ENCODE measurements at regions not wholly inside any gene's neighbourhood (a gene's known extent, or its start where the extent isn't known, plus 50 kb on each side); places are given as distances from the start of the nearest gene placed in this dataset.

DNA sequence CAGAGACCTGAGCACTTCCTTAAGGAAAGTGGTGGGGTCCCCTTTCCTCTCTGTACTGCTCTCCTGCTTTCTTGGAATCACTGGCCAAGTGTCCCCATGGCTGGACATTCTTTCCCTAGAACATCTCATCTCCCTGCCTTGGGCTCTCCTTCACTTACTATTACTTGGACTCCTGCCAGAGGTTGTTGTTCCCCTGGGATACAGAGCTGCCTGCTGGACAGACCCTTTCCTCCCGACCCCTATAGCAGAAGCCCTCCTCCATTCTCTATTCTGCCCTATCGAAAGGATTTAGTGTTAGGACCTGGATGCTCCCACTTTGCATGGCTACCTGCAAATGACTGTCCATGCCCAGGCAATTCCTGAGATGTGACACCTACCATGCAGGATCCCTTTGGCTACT is 164.3 kb upstream of the PODXL start:
- Histone ChIP-seq H3K4me1 (ENCODE audit: insufficient read depth, low read length) (no peaks in the 10 kb centered on the region), H3K9me3 (ENCODE audit: control insufficient read depth in 1 of 2, insufficient read depth in 1 of 2, low read length in 2 of 2) (no peaks in the 10 kb centered on the region), H3K4me3 (ENCODE audit: low read length) (no peak overlapping the region), H3K36me3 (ENCODE audit: insufficient read depth, low read length) (no peaks in the 10 kb centered on the region), H3K27ac (ENCODE audit: low read depth in 1 of 2, low read length in 2 of 2) (no peak overlapping the region), H3K27me3 (ENCODE audit: control insufficient read depth in 1 of 2, insufficient read depth in 2 of 2, low read length in 2 of 2) (peaks cover under 1 to 5% of the 10 kb centered on the region in 2 experiments)
- Mint-ChIP-seq H3K9me3 (no peaks in the 10 kb centered on the region), H3K27ac (no peak overlapping the region), H3K4me3 (no peak overlapping the region), H3K36me3 (ENCODE audit: low read depth) (no peaks in the 10 kb centered on the region), H3K4me1 (ENCODE audit: low read depth) (no peaks in the 10 kb centered on the region), H3K27me3 (peaks cover 25% of the 10 kb centered on the region)
- TF ChIP-seq, protein P1, sequence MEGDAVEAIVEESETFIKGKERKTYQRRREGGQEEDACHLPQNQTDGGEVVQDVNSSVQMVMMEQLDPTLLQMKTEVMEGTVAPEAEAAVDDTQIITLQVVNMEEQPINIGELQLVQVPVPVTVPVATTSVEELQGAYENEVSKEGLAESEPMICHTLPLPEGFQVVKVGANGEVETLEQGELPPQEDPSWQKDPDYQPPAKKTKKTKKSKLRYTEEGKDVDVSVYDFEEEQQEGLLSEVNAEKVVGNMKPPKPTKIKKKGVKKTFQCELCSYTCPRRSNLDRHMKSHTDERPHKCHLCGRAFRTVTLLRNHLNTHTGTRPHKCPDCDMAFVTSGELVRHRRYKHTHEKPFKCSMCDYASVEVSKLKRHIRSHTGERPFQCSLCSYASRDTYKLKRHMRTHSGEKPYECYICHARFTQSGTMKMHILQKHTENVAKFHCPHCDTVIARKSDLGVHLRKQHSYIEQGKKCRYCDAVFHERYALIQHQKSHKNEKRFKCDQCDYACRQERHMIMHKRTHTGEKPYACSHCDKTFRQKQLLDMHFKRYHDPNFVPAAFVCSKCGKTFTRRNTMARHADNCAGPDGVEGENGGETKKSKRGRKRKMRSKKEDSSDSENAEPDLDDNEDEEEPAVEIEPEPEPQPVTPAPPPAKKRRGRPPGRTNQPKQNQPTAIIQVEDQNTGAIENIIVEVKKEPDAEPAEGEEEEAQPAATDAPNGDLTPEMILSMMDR (IDR thresholded peaks at IDR 0.05): no peak
- ChIA-PET CTCF (no interaction called here), POLR2A (no interaction called here)
- no peak for DNase-seq
- intact Hi-C loops (cut with DNase I, micrococcal nuclease): no loop called here
- ATAC-seq (ENCODE audit: poor library complexity): no peak

DNA sequence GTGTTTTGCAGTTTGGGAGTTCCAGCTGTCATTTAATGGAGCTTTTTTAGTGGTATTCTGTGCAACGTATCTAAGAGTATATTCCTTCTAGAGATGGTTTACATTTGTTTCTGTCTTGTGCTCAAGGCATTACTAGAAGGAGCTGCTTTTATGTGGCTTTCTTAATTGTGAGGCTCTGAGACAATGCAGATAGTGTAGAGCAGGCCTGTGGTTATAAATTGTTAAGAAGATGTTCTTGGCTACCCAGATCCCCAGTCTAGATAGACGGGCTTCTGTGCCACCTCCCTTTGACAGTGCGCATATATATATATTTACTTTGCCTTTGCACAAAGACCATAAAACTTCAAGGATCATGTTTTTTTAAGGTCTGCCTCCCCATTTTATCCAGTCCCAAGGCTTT is 160.8 kb upstream of the PODXL start:
- Mint-ChIP-seq H3K36me3 (ENCODE audit: low read depth) (no peaks in the 10 kb centered on the region), H3K4me1 (ENCODE audit: low read depth) (no peaks in the 10 kb centered on the region), H3K4me3 (no peak overlapping the region), H3K27ac (no peak overlapping the region), H3K27me3 (peaks cover 22% of the 10 kb centered on the region), H3K9me3 (no peaks in the 10 kb centered on the region)
- intact Hi-C loops (cut with DNase I, micrococcal nuclease): no loop called here
- ChIA-PET CTCF (interaction anchor here (0.7 kb wide), 2 partner anchors 141 to 796 kb away, joined by 3 to 6 read pairs; no protein-coding TSS in a partner anchor), POLR2A (no interaction called here)
- DNase-seq (no peak), ATAC-seq (ENCODE audit: poor library complexity) (no peak)
- H3K9me3 ChIP-seq (ENCODE audit: control insufficient read depth in 1 of 2, insufficient read depth in 1 of 2, low read length in 2 of 2): no peaks in the 10 kb centered on the region
- no peaks in the 10 kb centered on the region for H3K36me3 ChIP-seq (ENCODE audit: insufficient read depth, low read length)
- H3K27ac ChIP-seq (ENCODE audit: low read depth in 1 of 2, low read length in 2 of 2): no peak overlapping the region
- no peak overlapping the region for H3K4me3 ChIP-seq (ENCODE audit: low read length)
- peaks cover 0 to 5% of the 10 kb centered on the region in 2 experiments for H3K27me3 ChIP-seq (ENCODE audit: control insufficient read depth in 1 of 2, insufficient read depth in 2 of 2, low read length in 2 of 2)
- H3K4me1 ChIP-seq (ENCODE audit: insufficient read depth, low read length): no peaks in the 10 kb centered on the region
- TF ChIP-seq, protein P1 (IDR thresholded peaks at IDR 0.05): no peak

DNA sequence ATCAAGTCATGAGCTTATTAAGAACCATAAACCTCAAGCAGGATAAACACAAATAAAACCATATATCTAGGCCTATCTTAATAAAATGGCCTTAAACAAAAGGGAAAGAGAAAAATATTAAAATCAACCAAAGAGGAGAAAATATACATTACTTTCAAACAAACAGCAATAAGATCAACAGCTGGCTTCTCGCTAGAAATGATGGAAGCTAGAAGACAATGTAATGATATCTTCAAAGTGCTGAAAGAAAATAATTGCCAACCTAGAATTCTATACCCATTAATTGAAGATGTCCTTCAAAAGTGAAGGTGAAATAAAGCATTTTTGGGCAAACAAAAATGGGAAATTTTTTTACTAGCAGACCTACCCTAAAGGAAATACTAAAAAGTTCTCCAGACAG is 142.9 kb upstream of the PODXL start:
- Histone ChIP-seq H3K4me1 (ENCODE audit: insufficient read depth, low read length) (no peaks in the 10 kb centered on the region), H3K9me3 (ENCODE audit: control insufficient read depth in 1 of 2, insufficient read depth in 1 of 2, low read length in 2 of 2) (peaks cover 0 to 21% of the 10 kb centered on the region in 2 experiments), H3K36me3 (ENCODE audit: insufficient read depth, low read length) (no peaks in the 10 kb centered on the region), H3K27ac (ENCODE audit: low read depth in 1 of 2, low read length in 2 of 2) (no peak overlapping the region), H3K27me3 (ENCODE audit: control insufficient read depth in 1 of 2, insufficient read depth in 2 of 2, low read length in 2 of 2) (no peaks in the 10 kb centered on the region), H3K4me3 (ENCODE audit: low read length) (no peak overlapping the region)
- Mint-ChIP-seq H3K9me3 (peaks cover 3% of the 10 kb centered on the region), H3K4me1 (ENCODE audit: low read depth) (no peaks in the 10 kb centered on the region), H3K36me3 (ENCODE audit: low read depth) (no peaks in the 10 kb centered on the region), H3K27ac (no peak overlapping the region), H3K27me3 (peaks cover 4% of the 10 kb centered on the region), H3K4me3 (no peak overlapping the region)
- ChIA-PET CTCF (interaction anchor here (0.9 kb wide), 1 partner anchor 16 kb away, joined by 3 read pairs; no protein-coding TSS in a partner anchor), POLR2A (no interaction called here)
- no peak for DNase-seq
- intact Hi-C loops (cut with DNase I, micrococcal nuclease): no loop called here
- no peak for ATAC-seq (ENCODE audit: poor library complexity)
- TF ChIP-seq, protein P1 (IDR thresholded peaks at IDR 0.05): no peak
